ENCODE measurements at regions not wholly inside any gene's neighbourhood (a gene's known extent, or its start where the extent isn't known, plus 50 kb on each side); places are given as distances from the start of the nearest gene placed in this dataset.
"Not testable (repeated sequence)": the region's sequence is repeated elsewhere in the genome, so short reads cannot be mapped to it uniquely, and the experiment has no call there.

GRCh38 chr20:25798174-25798993, 101.7 kb upstream of the ZNF337 start:
- not testable (repeated sequence) for DNase-seq (ENCODE audit: low read depth)

- not testable (repeated sequence) for DNase-seq (ENCODE audit: low read depth)
Measured at GRCh38 chr20:25797062-25797461, 100.4 kb upstream of the ZNF337 start.

- DNase-seq (ENCODE audit: low read depth): not testable (repeated sequence)
Measured at GRCh38 chr20:25777241-25777640, 80.6 kb upstream of the ZNF337 start.

GRCh38 chr20:25774711-25775110, 78.1 kb upstream of the ZNF337 start:
- not testable (repeated sequence) for DNase-seq (ENCODE audit: low read depth)

GRCh38 chr20:25774203-25774602, 77.5 kb upstream of the ZNF337 start:
- DNase-seq (ENCODE audit: low read depth): not testable (repeated sequence)

GRCh38 chr20:25772437-25772836, 75.8 kb upstream of the ZNF337 start:
- DNase-seq (ENCODE audit: low read depth): not testable (repeated sequence)

GRCh38 chr20:25771818-25772217, 75.2 kb upstream of the ZNF337 start:
- DNase-seq (ENCODE audit: low read depth): not testable (repeated sequence)

GRCh38 chr20:25761596-25761995, 64.9 kb upstream of the ZNF337 start:
- no peak for DNase-seq (ENCODE audit: low read depth)

GRCh38 chr20:25761046-25761445, 64.4 kb upstream of the ZNF337 start:
- DNase-seq (ENCODE audit: low read depth): not testable (repeated sequence)

- peak; percentile 45 for DNase-seq (ENCODE audit: low read depth)
Measured at GRCh38 chr20:25750765-25751696, 54.4 kb upstream of the ZNF337 start.

- DNase-seq (ENCODE audit: low read depth): no peak
Measured at GRCh38 chr20:25750220-25750764, 53.6 kb upstream of the ZNF337 start.

- DNase-seq (ENCODE audit: low read depth): no peak
Measured at GRCh38 chr20:25749649-25750048, 53.0 kb upstream of the ZNF337 start.
